Uterus (tissue), 2 donors: ENCODE measurements at regions not wholly inside any gene's neighbourhood (a gene's known extent, or its start where the extent isn't known, plus 50 kb on each side); places are given as distances from the start of the nearest gene placed in this dataset.

ENCODE experiments used
- CTCF ChIP-seq, 4 experiments: fragments of 200-600 bp in 2 of 4; fragments of 450-650 bp in 2 of 4; sonication (generic) in 2 of 4; IDR thresholded peaks; one replicate each; pipeline ENCODE4 v1.5.1; 2016 to 2019; ENCODE audit warnings: antibody characterized with exemption in 4 of 4, mild to moderate bottlenecking in 2 of 4, moderate library complexity in 1 of 4
- POLR2A ChIP-seq, 2 donors: fragments of 450-650 bp; IDR thresholded peaks; one replicate each; pipeline ENCODE4 v1.6.1; 2016; ENCODE audit warnings: antibody characterized with exemption in 2 of 2, mild to moderate bottlenecking in 1 of 2, moderate library complexity in 1 of 2

- TF ChIP-seq CTCF (IDR thresholded peaks at IDR 0.05): no peak
- TF ChIP-seq POLR2A (IDR thresholded peaks at IDR 0.05): no peak
Measured at GRCh38 chr10:124293616-124294449, 124.9 kb downstream of the OAT start.
